HG02588 (cell line): ENCODE measurements at regions not wholly inside any gene's neighbourhood (a gene's known extent, or its start where the extent isn't known, plus 50 kb on each side); places are given as distances from the start of the nearest gene placed in this dataset.
"Not testable (repeated sequence)": the region's sequence is repeated elsewhere in the genome, so short reads cannot be mapped to it uniquely, and the experiment has no call there.

ENCODE experiments used
- ATAC-seq: cut with Tn5 transposase; IDR thresholded peaks from one replicate; pipeline ENCODE4 v1.9.1; 2021; ENCODE audit warnings: mild to moderate bottlenecking, moderate library complexity; ENCODE audit not compliant: unreplicated experiment

DNA sequence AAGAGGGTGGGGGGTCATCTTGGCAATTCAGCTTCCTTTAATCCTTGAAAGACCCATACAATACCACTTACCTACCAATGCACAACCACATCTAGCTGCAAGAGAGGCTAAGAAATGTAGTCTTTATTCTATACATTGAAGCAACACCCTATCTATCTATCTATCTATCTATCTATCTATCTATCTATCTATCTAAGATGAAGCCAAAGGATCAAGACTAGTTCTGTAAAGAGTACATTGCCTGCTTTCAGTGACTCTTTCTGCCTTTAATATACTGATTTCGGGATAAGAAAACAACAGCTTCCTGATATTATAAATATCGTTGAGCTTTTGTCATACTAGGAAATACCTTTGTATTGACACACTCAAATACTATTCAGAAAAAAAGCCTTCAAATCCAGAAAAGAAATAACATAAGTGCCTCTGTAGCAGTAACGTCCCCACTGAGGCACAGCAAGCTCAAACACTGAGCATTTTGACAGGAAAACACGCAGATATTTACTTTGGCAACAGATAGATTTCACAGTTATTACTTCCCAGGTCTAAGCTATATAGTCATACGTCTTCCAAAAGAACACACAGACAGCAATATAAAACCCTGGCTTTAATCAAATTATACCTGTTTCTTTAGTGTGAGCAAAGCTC lies 139.4 kb upstream of the SERTAD2 start:
- ATAC-seq = no peak

- no peak for ATAC-seq
Measured at GRCh38 chr2:64793701-64794100, 140.0 kb upstream of the SERTAD2 start.

DNA sequence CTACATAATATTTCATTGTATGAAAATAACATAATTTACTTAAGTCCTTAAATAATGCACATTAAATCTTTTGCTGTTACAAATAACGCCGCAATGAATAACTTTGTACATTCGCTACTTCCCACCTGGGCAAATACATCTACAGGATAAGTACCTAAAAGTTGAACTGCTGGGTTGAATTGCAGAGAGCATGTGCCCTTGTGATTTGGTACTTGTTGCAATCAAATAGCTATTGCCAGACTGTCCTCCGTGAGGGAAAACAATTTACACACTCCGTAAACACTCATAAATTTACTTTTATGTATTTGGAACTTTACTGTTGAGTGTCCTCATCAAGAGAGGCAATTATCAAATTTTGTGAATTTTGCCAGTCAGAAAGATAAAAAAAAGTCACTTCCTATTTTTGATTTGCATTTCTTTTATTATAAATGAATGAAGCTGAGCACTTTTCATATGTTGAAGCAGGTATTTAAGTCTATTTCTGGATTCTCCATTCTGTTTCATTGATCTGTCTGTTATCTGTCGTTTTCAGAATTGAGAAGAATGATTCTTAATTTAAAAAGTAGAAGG lies 140.8 kb upstream of the SERTAD2 start:
- no peak for ATAC-seq

GRCh38 chr2:64795024-64795592 lies 141.4 kb upstream of the SERTAD2 start:
- no peak for ATAC-seq

- no peak for ATAC-seq
Measured at GRCh38 chr2:64796926-64797325, 143.2 kb upstream of the SERTAD2 start.

DNA sequence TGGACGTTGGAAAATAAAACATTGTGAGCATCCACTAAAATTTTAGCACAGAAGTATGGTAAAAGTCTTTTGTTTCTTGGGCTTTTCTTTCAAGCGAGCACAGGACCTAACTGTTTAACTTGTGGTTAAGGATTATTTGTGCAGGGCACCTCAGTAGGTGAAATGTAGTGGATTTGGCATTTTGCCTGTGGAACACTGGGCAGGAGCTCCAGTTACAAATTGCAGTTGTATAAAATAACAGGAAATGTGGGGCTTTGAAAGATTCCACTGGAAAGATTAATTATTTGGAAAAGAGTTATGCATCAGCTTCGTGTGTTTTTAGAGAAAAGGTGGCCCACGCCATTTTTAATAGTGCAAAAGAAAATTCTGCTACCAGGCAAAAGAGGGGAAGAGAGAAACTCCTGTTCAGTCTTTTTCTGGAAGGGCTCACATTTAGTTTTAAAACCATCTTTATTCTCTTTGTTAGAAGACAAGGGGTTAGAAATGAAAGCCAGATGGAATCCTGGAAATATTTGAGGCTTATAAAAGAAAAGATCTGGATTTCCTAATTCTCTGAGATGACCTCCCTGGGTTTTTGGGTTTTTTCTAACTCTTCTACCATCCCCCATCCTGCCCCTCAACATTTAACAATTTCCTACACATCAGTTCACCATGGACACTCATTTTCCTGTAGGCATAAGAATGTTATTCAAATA lies 144.3 kb upstream of the SERTAD2 start:
- no peak for ATAC-seq

DNA sequence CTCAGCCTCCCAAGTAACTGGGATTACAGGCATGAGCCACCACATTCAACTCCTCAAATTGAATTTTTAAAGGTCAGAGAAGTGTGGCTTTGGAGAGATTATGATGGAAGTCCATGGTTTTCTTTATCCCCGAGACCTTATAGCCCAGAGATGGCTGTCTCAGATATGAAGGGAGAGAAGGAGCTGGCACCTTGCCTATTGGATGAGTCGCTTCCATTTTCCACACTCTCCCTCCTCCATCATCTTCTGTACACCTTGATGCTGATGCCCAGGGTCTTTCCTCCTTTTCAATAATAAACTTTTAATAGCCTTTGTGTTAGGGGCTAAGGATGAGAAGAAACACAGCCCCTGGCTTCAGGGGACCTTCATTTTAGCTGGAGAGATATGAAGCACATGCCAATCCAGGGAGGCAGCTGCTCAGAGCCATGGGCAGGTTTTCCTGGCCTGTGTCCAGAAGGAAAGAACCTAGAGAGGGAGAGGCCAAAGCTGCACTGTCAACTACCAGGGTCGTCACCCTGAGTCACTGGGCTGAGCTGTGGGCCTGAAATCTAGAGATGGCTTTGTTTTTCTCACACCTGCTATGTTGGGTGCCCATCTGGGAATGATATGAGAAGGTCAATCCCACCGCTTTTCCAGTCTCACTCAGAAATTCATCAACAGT lies 146.0 kb upstream of the SERTAD2 start:
- ATAC-seq = no peak

GRCh38 chr2:64803776-64804175 lies 150.1 kb upstream of the SERTAD2 start:
- no peak for ATAC-seq

- ATAC-seq = no peak
Measured at GRCh38 chr2:64804651-64805050, 150.9 kb upstream of the SERTAD2 start.

DNA sequence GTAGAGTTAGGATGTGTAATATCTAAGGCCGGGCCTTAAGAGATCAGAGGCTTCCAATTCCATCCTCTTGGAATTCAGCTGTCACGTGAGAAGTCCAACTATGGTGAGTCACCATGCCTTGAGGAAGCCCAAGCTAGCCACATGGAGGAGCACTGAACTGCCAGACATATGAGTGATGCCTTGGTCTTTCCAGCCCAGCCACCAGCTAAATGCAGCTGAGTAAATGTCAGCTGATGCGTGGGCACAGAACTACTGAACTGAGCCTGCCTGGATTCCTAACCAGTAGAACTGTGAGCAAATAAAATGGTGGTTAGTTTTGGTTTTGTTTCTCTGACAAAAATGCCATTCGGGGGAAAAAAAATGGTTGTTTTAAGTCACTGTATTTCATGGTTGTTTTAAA lies 153.7 kb upstream of the SERTAD2 start:
- ATAC-seq = no peak

DNA sequence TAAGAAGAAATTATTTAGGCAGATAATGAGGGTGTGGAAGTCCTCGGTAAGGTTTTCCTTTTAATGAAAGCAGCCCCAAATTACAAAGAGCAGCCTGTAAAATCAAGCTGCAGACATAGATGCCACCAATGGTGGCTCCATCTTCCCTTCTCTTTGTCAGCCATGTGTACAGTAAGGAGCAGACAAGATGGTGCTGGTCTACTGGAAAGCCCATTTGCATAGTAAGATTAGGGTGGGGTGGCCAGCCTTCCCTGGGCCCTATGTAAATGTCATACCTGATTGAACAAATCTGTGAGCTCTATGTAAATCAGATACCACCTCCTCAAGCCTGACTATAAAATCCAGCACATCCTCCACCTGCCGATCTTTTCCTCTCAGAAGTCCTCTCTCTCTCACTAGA lies 154.4 kb upstream of the SERTAD2 start:
- ATAC-seq = no peak

DNA sequence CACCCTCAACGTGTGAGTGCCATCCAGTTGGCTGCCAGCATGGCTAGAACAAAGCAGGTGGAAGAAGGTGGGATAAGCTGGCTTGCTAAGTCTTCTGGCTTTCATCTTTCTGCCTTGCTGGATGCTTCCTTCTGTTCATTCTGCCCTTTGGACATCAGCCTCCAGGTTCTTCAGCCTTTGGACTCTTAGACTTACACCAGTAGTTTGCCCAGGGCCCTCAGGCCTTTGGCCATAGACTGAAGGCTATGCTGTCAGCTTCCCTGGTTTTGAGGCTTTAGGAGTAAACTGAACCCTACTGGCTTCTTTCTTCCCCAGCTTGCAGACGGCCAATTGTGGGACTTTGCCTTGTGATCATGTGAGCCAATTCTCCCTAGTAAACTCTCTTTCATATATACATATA lies 155.0 kb upstream of the SERTAD2 start:
- ATAC-seq = no peak

- no peak for ATAC-seq
Measured at GRCh38 chr2:64809216-64809615, 155.5 kb upstream of the SERTAD2 start.

DNA sequence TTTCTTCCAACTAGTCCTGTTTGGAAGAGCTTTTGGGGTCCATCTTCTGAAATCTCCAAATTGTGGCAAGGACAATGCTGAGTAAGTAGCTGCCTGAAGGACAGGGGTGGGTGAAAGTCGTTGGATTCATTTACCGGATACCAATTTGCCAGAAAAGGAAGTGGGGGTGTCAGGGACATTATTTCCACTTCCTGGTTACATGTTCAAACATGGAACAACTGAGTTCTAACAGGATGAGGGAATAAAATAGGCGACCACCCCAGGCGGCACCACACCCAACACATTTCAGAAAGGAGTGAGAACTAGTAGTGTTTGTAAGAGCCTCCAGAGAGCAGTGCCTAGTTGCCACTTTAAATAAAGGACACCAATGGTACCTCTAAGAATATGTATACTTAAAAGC lies 158.6 kb upstream of the SERTAD2 start:
- no peak for ATAC-seq

GRCh38 chr2:64814007-64814406 lies 160.3 kb upstream of the SERTAD2 start:
- ATAC-seq = no peak

DNA sequence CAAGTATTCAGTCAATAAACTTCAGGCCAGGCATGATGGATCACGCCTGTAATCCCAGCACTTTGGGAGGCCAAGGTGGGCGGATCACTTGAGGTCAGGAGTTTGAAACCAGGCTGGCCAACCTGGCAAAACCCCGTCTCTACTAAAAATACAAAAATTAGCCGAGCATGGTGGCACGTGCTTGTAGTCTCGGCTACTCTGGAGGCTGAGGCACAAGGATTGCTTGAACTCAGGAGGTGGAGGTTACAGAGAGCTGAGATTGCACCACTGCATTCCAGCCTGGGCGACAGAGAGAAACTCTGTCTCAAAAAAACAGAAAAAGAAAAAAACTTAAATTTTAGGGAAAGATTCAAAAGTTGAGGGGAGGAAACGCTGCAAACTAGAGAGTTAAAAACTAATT lies 162.8 kb upstream of the SERTAD2 start:
- ATAC-seq = not testable (repeated sequence)

- no peak for ATAC-seq
Measured at GRCh38 chr2:64817453-64817852, 163.7 kb upstream of the SERTAD2 start.

DNA sequence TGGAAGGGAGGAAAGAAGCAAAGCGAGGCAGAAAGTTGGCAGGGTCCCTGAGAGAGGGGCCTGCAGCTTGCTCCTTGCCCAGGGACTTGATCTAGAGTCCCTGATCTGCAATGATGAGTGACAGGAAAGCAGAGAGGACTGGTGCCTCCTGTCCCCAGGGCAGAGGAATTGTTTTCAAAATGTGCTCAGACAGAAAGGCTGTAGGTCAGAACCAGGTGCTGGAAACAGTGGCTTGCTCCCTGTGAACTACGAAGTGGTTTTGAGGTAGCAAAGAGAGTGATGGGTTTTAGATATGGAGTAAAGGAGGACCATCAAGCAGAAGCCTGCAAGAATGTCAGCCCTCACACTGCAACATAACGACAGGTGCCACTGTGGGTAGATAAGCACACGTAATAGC lies 164.9 kb upstream of the SERTAD2 start:
- no peak for ATAC-seq

GRCh38 chr2:64819361-64819760 lies 165.6 kb upstream of the SERTAD2 start:
- ATAC-seq = peak; percentile 14

- ATAC-seq = peak; percentile 95
Measured at GRCh38 chr2:64819774-64820688, 166.3 kb upstream of the SERTAD2 start.

DNA sequence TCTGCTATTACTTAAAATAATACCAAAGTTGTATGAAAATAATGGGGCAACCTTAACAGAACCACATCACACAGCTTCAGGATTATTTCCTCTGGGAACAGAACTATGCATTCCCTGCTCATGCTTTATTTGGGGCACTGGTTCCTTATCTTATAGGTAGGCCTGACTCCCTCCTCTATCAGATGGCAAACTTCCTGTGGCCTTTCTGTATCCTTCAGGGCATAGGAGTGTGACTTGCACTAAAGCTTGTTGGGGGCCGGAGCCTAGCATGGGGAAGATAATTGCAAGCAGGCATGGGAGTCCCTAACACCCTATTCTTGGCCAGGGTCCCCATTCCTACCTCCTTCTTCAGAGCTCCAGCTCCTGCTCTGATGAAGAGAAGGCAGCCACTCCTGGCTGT lies 167.2 kb upstream of the SERTAD2 start:
- ATAC-seq = no peak
